Head of caudate nucleus (tissue), 42 donors: ENCODE measurements at regions not wholly inside any gene's neighbourhood (a gene's known extent, or its start where the extent isn't known, plus 50 kb on each side); places are given as distances from the start of the nearest gene placed in this dataset.

Experiments
- DNase-seq, 42 donors: peaks; one replicate each; pipeline versions ENCODE4 v3.0.0 to v3.0.0-alpha.2; 2020 to 2021; ENCODE audit warnings: mixed read lengths in 7 of 42
- intact Hi-C: fragments of 100-400 bp; cut with DNase I; formaldehyde crosslinking; loops from one replicate; pipeline ENCODE4 v1.15.0; 2022

- intact Hi-C loops: no loop called here
- no peak for DNase-seq
These were observed 646.2 kb upstream of the ATXN8OS start for GRCh38 chr13:69461397-69461796.

DNA sequence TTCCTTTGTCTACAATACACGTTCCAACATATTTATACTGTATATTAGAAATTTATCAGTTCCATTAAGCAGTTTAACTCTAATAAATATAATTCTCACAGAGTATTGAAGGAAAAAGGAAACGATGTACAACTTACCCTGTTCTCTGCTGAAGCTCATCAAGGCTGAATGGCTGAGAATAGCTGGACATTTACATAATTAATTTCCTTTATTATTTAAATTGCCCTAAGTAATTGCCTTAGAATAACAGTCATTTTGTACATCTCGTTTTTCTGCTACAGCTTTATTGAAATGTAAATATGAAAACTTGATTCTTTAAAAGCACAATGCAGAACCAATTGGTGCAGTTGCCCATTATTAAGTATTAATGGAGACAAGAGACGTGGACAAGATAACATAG lies 648.3 kb upstream of the ATXN8OS start:
- intact Hi-C loops: no loop called here
- no peak for DNase-seq

- intact Hi-C loops: no loop called here
- no peak for DNase-seq
These were observed 649.6 kb upstream of the ATXN8OS start for GRCh38 chr13:69458013-69458412.

- no peak for DNase-seq
- intact Hi-C loops: no loop called here
These were observed 657.4 kb upstream of the ATXN8OS start for GRCh38 chr13:69450245-69450644.

DNA sequence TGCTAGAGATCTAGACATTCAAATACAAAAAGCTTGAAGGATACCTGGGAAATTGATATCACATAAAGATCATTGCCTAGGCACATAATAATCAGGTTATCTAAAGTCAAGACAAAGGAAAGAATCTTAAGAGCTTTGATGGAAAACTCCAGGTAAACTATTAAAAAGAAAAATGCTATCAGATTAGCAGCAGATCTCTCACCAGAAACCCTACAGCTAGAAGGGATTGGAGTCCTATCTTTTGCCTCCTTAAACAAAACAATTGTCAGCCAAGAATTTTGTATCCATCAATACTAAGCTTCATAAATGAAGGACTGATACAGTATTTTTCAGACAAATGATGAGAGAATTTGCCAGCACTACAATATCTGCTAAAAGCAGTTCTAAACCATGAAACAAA lies 682.4 kb upstream of the ATXN8OS start:
- intact Hi-C loops: no loop called here
- no peak for DNase-seq

DNA sequence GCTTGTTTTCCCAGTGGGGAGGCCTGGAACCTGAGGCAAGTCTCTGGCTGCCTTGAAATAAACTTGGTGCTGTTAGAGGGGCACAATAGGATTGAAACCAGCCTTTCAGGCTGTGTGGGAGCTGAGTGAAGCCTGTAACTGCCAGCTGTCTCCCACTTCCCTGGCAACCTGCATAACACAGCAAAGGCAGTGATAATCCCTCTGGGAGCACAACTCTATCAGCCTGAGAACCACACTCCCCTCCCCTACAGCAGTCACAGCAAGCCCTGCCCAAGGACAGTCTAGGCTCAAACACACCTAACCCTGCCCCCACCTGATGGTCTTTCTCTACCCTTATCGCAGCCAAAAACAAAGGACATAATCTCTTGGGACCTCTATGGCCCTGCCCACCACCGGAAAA lies 683.8 kb upstream of the ATXN8OS start:
- intact Hi-C loops: no loop called here
- no peak for DNase-seq

GRCh38 chr13:69418319-69418718 lies 689.3 kb upstream of the ATXN8OS start:
- no peak for DNase-seq
- intact Hi-C loops: no loop called here

GRCh38 chr13:69410761-69411160 lies 696.9 kb upstream of the ATXN8OS start:
- intact Hi-C loops: no loop called here

GRCh38 chr13:69391756-69392155 lies 715.9 kb upstream of the ATXN8OS start:
- DNase-seq: no peak
- intact Hi-C loops: no loop called here

More at GRCh38 chr13:69410761-69411160, 696.9 kb upstream of the ATXN8OS start:
- no peak for DNase-seq

DNA sequence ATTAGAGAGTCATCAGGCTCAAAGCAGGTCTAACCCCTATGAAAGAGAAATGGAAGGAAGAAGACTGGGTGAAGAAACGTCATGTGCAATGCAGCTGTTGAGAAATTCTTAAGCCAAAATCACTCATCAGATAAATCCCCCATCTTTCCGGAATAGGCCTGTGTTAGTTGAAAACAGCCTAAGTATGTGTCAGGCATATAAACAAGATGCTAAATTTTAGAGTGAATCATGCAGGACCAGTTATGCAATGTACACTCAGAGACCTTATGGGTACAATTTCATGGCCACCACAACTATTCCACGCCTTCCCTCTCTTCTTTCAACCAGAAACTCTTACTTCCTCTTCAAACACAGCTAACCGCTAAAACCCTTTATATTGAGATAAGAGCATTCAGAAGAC lies 717.7 kb upstream of the ATXN8OS start:
- intact Hi-C loops: no loop called here

GRCh38 chr13:69373747-69374425 lies 733.7 kb upstream of the ATXN8OS start:
- no peak for DNase-seq
- intact Hi-C loops: no loop called here

More for the DNA sequence above, 717.7 kb upstream of the ATXN8OS start:
- DNase-seq: no peak

- intact Hi-C loops: no loop called here
- DNase-seq: no peak
These were observed 744.3 kb upstream of the ATXN8OS start for GRCh38 chr13:69363360-69363759.

DNA sequence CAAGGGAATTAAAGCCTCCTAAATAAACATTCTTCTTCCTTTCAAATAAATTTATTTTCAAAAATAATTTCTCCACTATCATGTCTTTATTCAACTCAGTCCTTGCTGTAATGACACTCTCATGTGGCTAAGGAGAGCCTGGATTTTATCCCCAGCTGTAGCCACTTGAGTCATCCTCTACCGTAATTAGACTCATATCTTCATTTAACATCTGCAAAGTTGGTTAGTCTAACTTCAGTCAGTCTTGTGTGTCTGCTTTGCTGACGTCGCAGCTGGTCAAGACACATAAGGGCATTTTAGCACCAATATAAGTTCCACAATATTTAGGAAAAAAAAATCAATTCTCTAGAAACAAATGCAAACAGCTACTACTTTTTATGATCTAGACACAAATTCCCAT lies 776.4 kb upstream of the ATXN8OS start:
- intact Hi-C loops: no loop called here
- DNase-seq: no peak

- DNase-seq: no peak
- intact Hi-C loops: no loop called here
These were observed 783.3 kb upstream of the ATXN8OS start for GRCh38 chr13:69324090-69324886.

- no peak for DNase-seq
- intact Hi-C loops: no loop called here
These were observed 788.0 kb upstream of the ATXN8OS start for GRCh38 chr13:69319656-69320055.

- no peak for DNase-seq
- intact Hi-C loops: no loop called here
These were observed 792.6 kb upstream of the ATXN8OS start for GRCh38 chr13:69315039-69315438.

GRCh38 chr13:69306766-69307165 lies 800.9 kb upstream of the ATXN8OS start:
- intact Hi-C loops: no loop called here
- no peak for DNase-seq

DNA sequence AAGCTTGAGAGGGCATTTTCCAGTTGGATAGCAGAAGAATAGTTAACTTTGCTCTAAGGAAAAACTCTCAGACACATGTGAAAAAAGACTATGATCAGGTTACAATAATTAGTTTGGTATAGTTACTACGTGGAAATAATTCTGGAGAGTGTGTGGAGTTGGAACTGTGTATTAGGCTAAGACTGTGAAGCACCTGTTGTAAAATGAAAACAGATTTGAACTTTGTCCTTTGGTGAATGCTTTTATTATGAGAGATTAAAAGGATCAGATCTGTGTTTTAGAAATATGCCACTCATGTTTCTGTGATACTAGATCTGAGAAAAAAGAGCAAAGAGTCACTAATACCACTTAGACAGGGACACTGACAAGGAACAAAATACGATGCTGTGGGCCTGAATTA lies 807.5 kb upstream of the ATXN8OS start:
- intact Hi-C loops: no loop called here
- DNase-seq: no peak

GRCh38 chr13:69296130-69296529 lies 811.5 kb upstream of the ATXN8OS start:
- DNase-seq: no peak
- intact Hi-C loops: no loop called here

- intact Hi-C loops: no loop called here
- DNase-seq: no peak
These were observed 814.7 kb upstream of the ATXN8OS start for GRCh38 chr13:69292789-69293425.
